HepG2 (cell line): ENCODE measurements at regions not wholly inside any gene's neighbourhood (a gene's known extent, or its start where the extent isn't known, plus 50 kb on each side); places are given as distances from the start of the nearest gene placed in this dataset.

Experiments
- ATAC-seq: fragments of 200-7000 bp; cut with Tn5 transposase; 3 replicates; pipeline ENCODE4 v1.9.1; 2020; ENCODE audit warnings: mild to moderate bottlenecking, moderate library complexity
- BruUV-seq: library from RNA; stranded (reverse); fragments of 400-500 nt; replicated peaks from 2 replicates; lab custom pipeline; 2021; lab: Mats Ljungman, UMichigan
- CTCF ChIA-PET: fragments of 300-600 bp; formaldehyde crosslinking; extraction: SDS; loops from one replicate; lab custom pipeline; 2021; ENCODE audit warnings: low total read pairs, inconsistent platforms, low intra/inter-chr PET ratio; lab: Yijun Ruan, JAX
- POLR2A ChIA-PET: fragments of 350-600 bp; sonication (Branson Sonifier 250); formaldehyde crosslinking; loops from one replicate; lab custom pipeline; 2020; ENCODE audit warnings: antibody characterized with exemption, inconsistent platforms; lab: Yijun Ruan, JAX
- DNase-seq: peaks from one replicate; pipeline ENCODE4 v3.0.0-alpha.2; 2015; ENCODE audit warnings: low spot score
- FAIRE-seq: peaks from 3 replicates; lab custom pipeline; 2011; peaks lifted over from hg19 to GRCh38; lab: Jason Lieb, UNC
- H2AFZ ChIP-seq: one replicate; pipeline ENCODE4 v1.6.1; 2011; ENCODE audit warnings: low read length, inconsistent platforms
- H3K27ac ChIP-seq: fragments of 300-600 bp; 3 replicates; pipeline ENCODE4 v1.8.0; 2011; ENCODE audit warnings: mixed run types, mild to moderate bottlenecking, mixed read lengths, low read length, inconsistent platforms; ENCODE audit not compliant: insufficient read depth; ENCODE audit errors: extremely low read length
- H3K27me3 ChIP-seq, 2 experiments: fragments of 200-600 bp in 1 of 2; 2 replicates in 1 of 2; 3 replicates in 1 of 2; pipeline versions ENCODE4 v1.6.0 to v1.8.0; 2011; ENCODE audit warnings: low read length in 2 of 2, mild to moderate bottlenecking in 2 of 2, moderate library complexity in 2 of 2, inconsistent platforms in 1 of 2; ENCODE audit not compliant: insufficient read depth in 2 of 2, control insufficient read depth in 1 of 2
- H3K36me3 ChIP-seq, 2 experiments: fragments of 200-600 bp in 1 of 2; replicated peaks in 1 of 2; 2 replicates in 1 of 2; 3 replicates in 1 of 2; pipeline versions ENCODE4 v1.5.1 to v1.8.0; 2011; ENCODE audit warnings: low read length in 2 of 2, inconsistent platforms in 1 of 2; ENCODE audit not compliant: insufficient read depth in 2 of 2, control insufficient read depth in 1 of 2
- H3K4me1 ChIP-seq: 2 replicates; pipeline ENCODE4 v1.5.1; 2012; ENCODE audit warnings: low read length, inconsistent platforms; ENCODE audit not compliant: insufficient read depth
- H3K4me2 ChIP-seq: 2 replicates; pipeline ENCODE4 v1.6.0; 2011; ENCODE audit warnings: low read depth, low read length, inconsistent platforms
- H3K4me3 ChIP-seq, 3 experiments: fragments of 200-600 bp in 1 of 3; sonication (generic), shearing (Covaris generic) in 1 of 3; replicated peaks in 1 of 3; 2 replicates each; pipeline ENCODE4 v1.5.1; 2011 to 2016; ENCODE audit warnings: low read length in 3 of 3, inconsistent platforms in 2 of 3, low read depth in 2 of 3, mild to moderate bottlenecking in 2 of 3, control low read depth in 1 of 3, mixed read lengths in 1 of 3; ENCODE audit not compliant: insufficient read depth in 1 of 3
- H3K79me2 ChIP-seq: one replicate; pipeline ENCODE4 v1.6.1; 2011; ENCODE audit warnings: low read length, inconsistent platforms; ENCODE audit not compliant: insufficient read depth
- H3K9ac ChIP-seq: 2 replicates; pipeline ENCODE4 v1.6.0; 2011; ENCODE audit warnings: mild to moderate bottlenecking, low read depth, low read length, inconsistent platforms; ENCODE audit not compliant: insufficient read depth
- H3K9me3 ChIP-seq: 2 replicates; pipeline ENCODE4 v1.5.1; 2012; ENCODE audit warnings: mild to moderate bottlenecking, low read length
- H4K20me1 ChIP-seq: 2 replicates; pipeline ENCODE4 v1.6.0; 2011; ENCODE audit warnings: inconsistent platforms, mild to moderate bottlenecking, low read length, moderate library complexity; ENCODE audit not compliant: insufficient read depth
- CEBPB ChIP-seq: IDR thresholded peaks from 2 replicates; pipeline ENCODE4 v1.6.1; 2011; ENCODE audit warnings: low read depth, low read length, improper control_type of control experiment, borderline replicate concordance
- EEA1 ChIP-seq: sonication (generic); formaldehyde crosslinking; IDR thresholded peaks from 2 replicates; pipeline ENCODE4 v1.5.1; 2020; ENCODE audit warnings: mild to moderate bottlenecking, missing genetic modification reagents, borderline replicate concordance
- FOXJ3 ChIP-seq: sonication (generic); formaldehyde crosslinking; IDR thresholded peaks from 2 replicates; pipeline ENCODE4 v1.4.0; 2020; ENCODE audit warnings: missing genetic modification reagents, mild to moderate bottlenecking, borderline replicate concordance
- FOXP1 ChIP-seq, 2 experiments: fragments of 450-650 bp in 1 of 2; IDR thresholded peaks; 2 replicates each; pipeline ENCODE4 v1.6.1; 2017 to 2018; ENCODE audit warnings: antibody characterized with exemption in 1 of 2
- HDAC1 ChIP-seq: sonication (generic); formaldehyde crosslinking; IDR thresholded peaks from 2 replicates; pipeline ENCODE4 v1.5.1; 2020; ENCODE audit warnings: mild to moderate bottlenecking, missing genetic modification reagents
- HMG20A ChIP-seq: IDR thresholded peaks from 2 replicates; pipeline ENCODE4 v1.6.1; 2016; ENCODE audit warnings: borderline replicate concordance
- NBN ChIP-seq: fragments of 450-650 bp; conservative IDR thresholded peaks from 2 replicates; pipeline ENCODE4 v1.6.1; 2017
- NCOA1 ChIP-seq: sonication (generic); formaldehyde crosslinking; IDR thresholded peaks from 2 replicates; pipeline ENCODE4 v1.9.0; 2021; ENCODE audit warnings: missing genetic modification reagents
- NCOR1 ChIP-seq: fragments of 200-600 bp; sonication (generic); IDR thresholded peaks from 2 replicates; pipeline ENCODE4 v1.7.0; 2017; ENCODE audit warnings: antibody characterized with exemption, low read length, borderline replicate concordance
- SAFB2 ChIP-seq: sonication (generic); formaldehyde crosslinking; IDR thresholded peaks from 2 replicates; pipeline ENCODE4 v1.5.1; 2020; ENCODE audit warnings: missing genetic modification reagents, low read depth, mild to moderate bottlenecking, borderline replicate concordance
- ZNF256 ChIP-seq: sonication (generic); formaldehyde crosslinking; conservative IDR thresholded peaks from 2 replicates; pipeline ENCODE4 v1.4.0; 2020; ENCODE audit warnings: missing genetic modification reagents
- ZNF264 ChIP-seq: sonication (generic); formaldehyde crosslinking; IDR thresholded peaks from 2 replicates; pipeline ENCODE4 v1.4.0; 2020; ENCODE audit warnings: missing genetic modification reagents
- ZNF343 ChIP-seq: sonication (generic); formaldehyde crosslinking; IDR thresholded peaks from 2 replicates; pipeline ENCODE4 v1.4.0; 2020; ENCODE audit warnings: mild to moderate bottlenecking, missing genetic modification reagents
- ZNF430 ChIP-seq: sonication (generic); formaldehyde crosslinking; IDR thresholded peaks from 2 replicates; pipeline ENCODE4 v1.9.0; 2021; ENCODE audit warnings: mild to moderate bottlenecking, missing genetic modification reagents
- ZNF670 ChIP-seq: sonication (generic); formaldehyde crosslinking; IDR thresholded peaks from 2 replicates; pipeline ENCODE4 v1.8.0; 2022; ENCODE audit warnings: mild to moderate bottlenecking, missing genetic modification reagents, borderline replicate concordance
- ZNF7 ChIP-seq: IDR thresholded peaks from 2 replicates; pipeline ENCODE4 v1.6.1; 2016; ENCODE audit warnings: missing biosample characterization, missing genetic modification reagents
- ZNF713 ChIP-seq: sonication (generic); formaldehyde crosslinking; IDR thresholded peaks from 2 replicates; pipeline ENCODE4 v1.4.0; 2020; ENCODE audit warnings: mild to moderate bottlenecking, missing genetic modification reagents
- ZNF766 ChIP-seq: sonication (generic); formaldehyde crosslinking; IDR thresholded peaks from 2 replicates; pipeline ENCODE4 v1.5.0; 2020; ENCODE audit warnings: missing genetic modification reagents, borderline replicate concordance
- ZNF773 ChIP-seq: sonication (generic); formaldehyde crosslinking; IDR thresholded peaks from 2 replicates; pipeline ENCODE4 v1.4.0; 2020; ENCODE audit warnings: missing genetic modification reagents, borderline replicate concordance
- ZNF775 ChIP-seq: sonication (generic); formaldehyde crosslinking; IDR thresholded peaks from 2 replicates; pipeline ENCODE4 v1.4.0; 2020; ENCODE audit warnings: missing genetic modification reagents, mild to moderate bottlenecking, moderate library complexity, borderline replicate concordance
- whole genome bisulfite sequencing: methylation state at CpG from one replicate; pipeline ENCODE4 v1.1.6; 2017; ENCODE audit warnings: low lambda C conversion rate; 5-methylcytosine and 5-hydroxymethylcytosine counted together
- in situ Hi-C: cut with HindIII; loops from 2 replicates; pipeline ENCODE4 v1.10.0; 2017; ENCODE audit warnings: low pct_unique_long_range_greater_than_20kb; ENCODE audit not compliant: extremely low pct_ligation_motif_present
- intact Hi-C: fragments of 100-400 bp; cut with micrococcal nuclease; formaldehyde crosslinking; loops from one replicate; pipeline ENCODE4 v1.10.0; 2022; ENCODE audit not compliant: unreplicated experiment
- TF ChIP-seq, protein P1 (sequence below): sonication (generic); formaldehyde crosslinking; IDR thresholded peaks from 2 replicates; pipeline ENCODE4 v1.5.0; 2020; ENCODE audit warnings: mild to moderate bottlenecking, low read depth, missing genetic modification reagents, borderline replicate concordance

DNA sequence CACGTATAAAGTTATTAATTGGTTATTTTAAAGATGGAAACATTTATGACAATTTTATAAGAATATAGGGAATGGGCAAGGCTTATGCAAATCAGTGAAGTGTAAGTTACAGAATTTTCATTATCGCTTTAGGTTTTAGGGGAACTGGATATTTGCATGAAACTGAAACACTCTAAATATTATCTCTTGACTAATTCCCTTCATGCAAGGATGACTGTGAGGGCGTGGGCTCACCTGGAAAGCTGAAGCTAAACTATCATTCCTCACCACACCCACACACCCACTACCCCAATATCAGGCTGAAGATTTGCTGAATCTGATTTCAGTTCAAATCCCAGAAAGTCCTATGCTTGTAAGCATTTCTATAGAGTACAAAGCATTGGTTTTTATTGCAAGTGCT is 81.7 kb upstream of the ARHGAP24 start:
- ChIA-PET POLR2A (no interaction called here), CTCF (no interaction called here)
- in situ Hi-C loops: no loop called here
- TF ChIP-seq ZNF766 (CRISPR knock-in tag): no peak
- TF ChIP-seq, protein P1, sequence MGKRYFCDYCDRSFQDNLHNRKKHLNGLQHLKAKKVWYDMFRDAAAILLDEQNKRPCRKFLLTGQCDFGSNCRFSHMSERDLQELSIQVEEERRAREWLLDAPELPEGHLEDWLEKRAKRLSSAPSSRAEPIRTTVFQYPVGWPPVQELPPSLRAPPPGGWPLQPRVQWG (CRISPR knock-in tag): no peak
- TF ChIP-seq NCOA1 (CRISPR knock-in tag): no peak
- no peak for TF ChIP-seq CEBPB
- no peak for TF ChIP-seq ZNF430 (CRISPR knock-in tag)
- no peak for TF ChIP-seq HMG20A (CRISPR knock-in tag)
- TF ChIP-seq NCOR1: no peak
- TF ChIP-seq ZNF264: no peak
- no peak for TF ChIP-seq SAFB2
- TF ChIP-seq ZNF775: no peak
- TF ChIP-seq NBN: no peak
- Histone ChIP-seq H3K4me2 (no peak overlapping the region), H3K27me3 (no peaks in the 10 kb centered on the region), H3K36me3 (no peaks in the 10 kb centered on the region), H2AFZ (no peak overlapping the region), H3K9me3 (no peaks in the 10 kb centered on the region), H3K4me3 (no peak overlapping the region), H4K20me1 (no peaks in the 10 kb centered on the region), H3K27ac (no peak overlapping the region), H3K79me2 (no peaks in the 10 kb centered on the region), H3K4me1 (no peaks in the 10 kb centered on the region), H3K9ac (no peak overlapping the region)
- FAIRE-seq: no peak
- no peak for DNase-seq
- WGBS: 0% methylated on average over 3 of the region's 3 CpGs
- ATAC-seq: no peak
- intact Hi-C loops: no loop called here
- BruUV-seq: no TSS peak

DNA sequence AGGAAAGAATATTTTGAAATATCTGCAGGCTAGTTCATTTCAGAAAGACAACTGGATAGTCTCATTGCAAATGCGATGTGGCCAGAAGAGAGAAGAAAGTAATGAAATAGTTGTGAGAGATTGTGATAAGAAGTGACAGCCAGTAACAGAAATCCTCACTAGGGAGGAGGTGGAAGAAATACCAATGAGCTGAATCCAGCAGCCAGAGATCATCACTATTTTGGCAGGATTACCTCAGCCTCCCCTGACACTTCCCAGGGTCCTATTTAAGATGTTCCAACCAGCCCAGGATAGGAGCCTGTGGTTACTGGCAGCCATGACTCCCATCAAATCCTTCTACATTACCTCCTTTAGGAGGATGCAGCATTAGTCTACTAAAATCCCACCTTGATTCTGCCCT is 76.7 kb upstream of the ARHGAP24 start:
- POLR2A ChIA-PET: no interaction called here
- H3K79me2 ChIP-seq: no peaks in the 10 kb centered on the region
- no peak overlapping the region for H3K4me2 ChIP-seq
- no TSS peak for BruUV-seq
- no peaks in the 10 kb centered on the region for H3K9me3 ChIP-seq
- no peak overlapping the region for H3K27ac ChIP-seq
- H3K4me3 ChIP-seq: no peak overlapping the region
- CTCF ChIA-PET: no interaction called here
- no peak for DNase-seq
- H2AFZ ChIP-seq: no peak overlapping the region
- TF ChIP-seq ZNF773 (CRISPR knock-in tag) (no peak), FOXJ3 (CRISPR knock-in tag) (no peak), ZNF670 (no peak), ZNF256 (CRISPR knock-in tag) (no peak), HDAC1 (CRISPR knock-in tag) (no peak), FOXP1 (IDR thresholded peaks at IDR 0.05) (no peak), FOXP1 (CRISPR knock-in tag; IDR thresholded peaks at IDR 0.05) (no peak), EEA1 (no peak), ZNF7 (CRISPR knock-in tag) (no peak), ZNF343 (CRISPR knock-in tag) (no peak), ZNF713 (CRISPR knock-in tag) (no peak)
- H3K4me1 ChIP-seq: no peaks in the 10 kb centered on the region
- no peaks in the 10 kb centered on the region for H3K27me3 ChIP-seq
- intact Hi-C loops: no loop called here
- FAIRE-seq: no peak
- in situ Hi-C loops: no loop called here
- ATAC-seq: no peak
- H4K20me1 ChIP-seq: no peaks in the 10 kb centered on the region
- 31% methylated on average over 1 of the region's 1 CpG for WGBS
- no peaks in the 10 kb centered on the region for H3K36me3 ChIP-seq
- H3K9ac ChIP-seq: no peak overlapping the region
